ENCODE measurements at regions not wholly inside any gene's neighbourhood (a gene's known extent, or its start where the extent isn't known, plus 50 kb on each side); places are given as distances from the start of the nearest gene placed in this dataset.
"Not testable (repeated sequence)": the region's sequence is repeated elsewhere in the genome, so short reads cannot be mapped to it uniquely, and the experiment has no call there.

DNA sequence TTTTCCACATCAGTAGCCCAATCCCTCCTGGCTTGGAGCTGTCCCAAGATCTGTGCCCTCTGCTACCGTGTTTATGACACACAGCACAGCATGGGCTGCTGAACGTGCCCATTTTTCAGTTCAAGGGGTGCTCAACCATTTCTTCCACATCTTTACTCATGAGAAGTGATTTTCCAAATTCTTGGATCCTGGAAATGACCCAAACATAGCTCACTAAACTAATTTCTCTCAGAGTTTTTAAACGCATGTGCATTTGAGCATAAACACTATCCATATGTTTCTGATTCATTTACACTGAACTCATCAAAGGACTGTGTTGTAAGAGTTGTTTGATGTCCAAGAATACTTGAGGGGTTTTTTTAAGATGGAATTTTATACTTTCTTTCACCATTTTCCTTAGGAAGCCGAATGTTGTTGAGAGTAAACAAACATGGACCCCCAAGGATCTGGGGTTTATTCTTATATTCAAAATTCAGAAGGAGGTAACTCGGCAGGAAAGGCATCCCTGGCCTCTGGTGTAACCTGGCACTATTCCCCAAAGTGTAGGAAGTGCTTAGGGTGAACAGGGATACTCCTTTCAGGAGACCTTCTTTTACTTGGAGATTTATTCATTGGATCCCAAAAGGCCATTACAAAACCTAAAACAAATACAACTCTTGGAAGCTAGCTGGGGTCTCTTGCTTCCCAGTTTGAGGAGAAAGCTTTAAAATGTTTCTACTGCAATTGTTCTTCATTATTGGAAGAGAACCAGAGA is 215.0 kb downstream of the BMP4 start:
- no peaks in the 10 kb centered on the region for H3K4me1 ChIP-seq (ENCODE audit: insufficient read depth)
- WGBS: 64% methylated on average over 5 of the region's 5 CpGs

GRCh38 chr14:53740570-53740969 is 216.1 kb downstream of the BMP4 start:
- DNase-seq (ENCODE audit: extremely low spot score): no peak
- no peaks in the 10 kb centered on the region for H3K4me1 ChIP-seq (ENCODE audit: insufficient read depth)
- H3K27ac ChIP-seq (ENCODE audit: low read depth): no peak overlapping the region
- H3K4me3 ChIP-seq (ENCODE audit: low read depth, low read length): no peak overlapping the region
- H3K36me3 ChIP-seq (ENCODE audit: insufficient read depth): no peaks in the 10 kb centered on the region

More for the DNA sequence above, 215.0 kb downstream of the BMP4 start:
- Histone ChIP-seq H3K27ac (ENCODE audit: low read depth) (no peak overlapping the region), H3K36me3 (ENCODE audit: insufficient read depth) (no peaks in the 10 kb centered on the region), H3K4me3 (ENCODE audit: low read depth, low read length) (no peak overlapping the region)
- no peak for DNase-seq (ENCODE audit: extremely low spot score)

- 52% methylated on average over 2 of the region's 2 CpGs for WGBS
These were observed 220.7 kb downstream of the BMP4 start for GRCh38 chr14:53735916-53736315.

DNA sequence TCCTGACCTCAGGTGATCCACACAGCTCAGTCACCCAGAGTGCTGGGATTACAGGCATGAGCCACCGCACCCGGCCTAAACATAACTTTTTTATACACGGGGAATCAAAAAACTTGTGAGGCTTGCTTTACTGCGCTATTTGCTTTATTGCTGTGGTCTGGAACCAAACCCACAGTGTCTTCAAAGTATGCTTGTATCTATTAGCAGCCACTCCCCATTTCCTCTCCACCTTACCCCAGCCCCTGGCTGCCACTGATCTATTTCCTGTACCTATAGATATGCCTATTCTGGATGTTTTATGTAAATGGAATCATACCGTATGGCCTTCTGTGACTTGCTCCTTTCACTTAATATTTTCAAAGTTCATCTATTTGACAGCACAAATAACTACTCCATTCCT is 233.4 kb downstream of the BMP4 start:
- Histone ChIP-seq H3K4me1 (ENCODE audit: insufficient read depth) (no peaks in the 10 kb centered on the region), H3K36me3 (ENCODE audit: insufficient read depth) (no peaks in the 10 kb centered on the region), H3K27ac (ENCODE audit: low read depth) (no peak overlapping the region), H3K4me3 (ENCODE audit: low read depth, low read length) (no peak overlapping the region)
- no peak for DNase-seq (ENCODE audit: extremely low spot score)
- 97% methylated on average over 5 of the region's 5 CpGs for WGBS

More at GRCh38 chr14:53735916-53736315, 220.7 kb downstream of the BMP4 start:
- DNase-seq (ENCODE audit: extremely low spot score): no peak
- Histone ChIP-seq H3K4me1 (ENCODE audit: insufficient read depth) (no peaks in the 10 kb centered on the region), H3K4me3 (ENCODE audit: low read depth, low read length) (no peak overlapping the region), H3K36me3 (ENCODE audit: insufficient read depth) (no peaks in the 10 kb centered on the region), H3K27ac (ENCODE audit: low read depth) (no peak overlapping the region)

- Histone ChIP-seq H3K4me3 (ENCODE audit: low read depth, low read length) (no peak overlapping the region), H3K27ac (ENCODE audit: low read depth) (no peak overlapping the region), H3K4me1 (ENCODE audit: insufficient read depth) (no peaks in the 10 kb centered on the region), H3K36me3 (ENCODE audit: insufficient read depth) (no peaks in the 10 kb centered on the region)
- DNase-seq (ENCODE audit: extremely low spot score): no peak
- 39% methylated on average over 1 of the region's 1 CpG for WGBS
These were observed 237.1 kb downstream of the BMP4 start for GRCh38 chr14:53719536-53719935.

GRCh38 chr14:53716578-53716977 is 240.0 kb downstream of the BMP4 start:
- DNase-seq (ENCODE audit: extremely low spot score): no peak
- Histone ChIP-seq H3K4me1 (ENCODE audit: insufficient read depth) (no peaks in the 10 kb centered on the region), H3K4me3 (ENCODE audit: low read depth, low read length) (no peak overlapping the region), H3K36me3 (ENCODE audit: insufficient read depth) (no peaks in the 10 kb centered on the region), H3K27ac (ENCODE audit: low read depth) (no peak overlapping the region)
- WGBS: 48% methylated on average over 6 of the region's 6 CpGs

DNA sequence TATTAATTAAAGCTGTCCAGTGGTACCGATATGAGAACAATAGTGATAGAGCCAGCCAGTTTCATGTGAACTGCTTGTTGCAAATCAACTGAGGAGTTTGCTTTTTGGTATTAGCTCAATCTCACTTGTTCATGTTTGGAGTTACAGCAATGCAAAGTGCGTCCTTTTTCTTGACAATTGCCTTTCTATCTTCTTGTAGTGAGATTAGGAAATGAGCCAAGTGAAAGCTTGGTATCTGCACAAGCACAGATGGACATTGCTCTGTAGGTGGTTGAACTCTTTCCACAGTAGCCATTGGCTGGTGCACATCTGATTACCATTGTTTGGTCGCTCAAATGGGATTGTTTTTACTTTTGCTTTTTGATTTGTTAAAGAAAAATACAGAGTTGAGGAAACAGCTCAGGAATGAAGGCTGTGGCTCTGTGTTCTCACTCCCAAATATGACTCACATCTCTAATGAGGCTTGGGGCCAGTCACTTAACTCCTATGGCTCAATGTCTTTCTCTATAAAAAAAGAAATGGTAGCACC is 241.4 kb downstream of the BMP4 start:
- Histone ChIP-seq H3K36me3 (ENCODE audit: insufficient read depth) (no peaks in the 10 kb centered on the region), H3K4me3 (ENCODE audit: low read depth, low read length) (peak overlapping the region; percentile 5), H3K4me1 (ENCODE audit: insufficient read depth) (no peaks in the 10 kb centered on the region), H3K27ac (ENCODE audit: low read depth) (no peak overlapping the region)
- no peak for DNase-seq (ENCODE audit: extremely low spot score)
- 25% methylated on average over 3 of the region's 3 CpGs for WGBS

GRCh38 chr14:53714495-53715192 is 242.0 kb downstream of the BMP4 start:
- no peak overlapping the region for H3K27ac ChIP-seq (ENCODE audit: low read depth)
- WGBS: 9% methylated on average over 5 of the region's 5 CpGs
- no peaks in the 10 kb centered on the region for H3K4me1 ChIP-seq (ENCODE audit: insufficient read depth)
- no peak overlapping the region for H3K4me3 ChIP-seq (ENCODE audit: low read depth, low read length)
- no peaks in the 10 kb centered on the region for H3K36me3 ChIP-seq (ENCODE audit: insufficient read depth)
- DNase-seq (ENCODE audit: extremely low spot score): peak; percentile 46

DNA sequence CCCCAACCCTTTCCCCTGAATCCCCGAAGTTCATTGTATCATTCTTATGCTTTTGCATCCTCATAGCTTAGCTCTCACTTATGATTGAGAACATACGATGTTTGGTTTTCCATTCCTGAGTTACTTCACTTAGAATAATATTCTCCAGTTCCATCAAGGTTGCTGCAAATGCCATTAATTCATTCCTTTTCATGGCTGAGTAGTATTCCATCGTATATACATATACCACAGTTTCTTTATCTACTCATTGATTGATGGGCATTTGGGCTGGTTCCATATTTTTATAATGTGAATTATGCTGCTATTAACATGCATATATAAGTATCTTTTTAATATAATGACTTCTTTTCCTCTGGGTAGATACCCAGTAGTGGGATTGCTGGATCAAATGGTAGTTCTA is 243.7 kb downstream of the BMP4 start:
- not testable (repeated sequence) for H3K36me3 ChIP-seq (ENCODE audit: insufficient read depth); DNase-seq (ENCODE audit: extremely low spot score); H3K4me1 ChIP-seq (ENCODE audit: insufficient read depth); H3K27ac ChIP-seq (ENCODE audit: low read depth); H3K4me3 ChIP-seq (ENCODE audit: low read depth, low read length)
- 96% methylated on average over 3 of the region's 3 CpGs for WGBS

DNA sequence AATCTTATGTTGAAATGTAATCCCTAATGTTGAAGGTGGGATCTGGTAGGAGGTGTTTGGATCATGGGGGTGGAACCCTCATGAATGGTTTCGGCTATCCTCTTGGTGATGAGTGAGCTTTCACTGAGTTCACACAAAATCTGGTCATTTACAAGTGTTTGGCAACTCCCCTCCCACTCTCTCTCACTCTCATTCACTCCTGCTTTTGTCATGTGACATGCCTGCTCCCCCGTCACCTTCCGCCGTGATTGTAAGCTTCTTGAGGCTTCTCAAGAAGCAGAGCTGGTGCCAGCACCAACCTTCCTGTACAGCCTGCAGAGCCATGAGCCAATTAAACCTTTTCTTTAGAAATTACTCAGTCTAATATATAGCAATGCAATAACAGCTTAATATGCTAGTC is 245.4 kb downstream of the BMP4 start:
- DNase-seq (ENCODE audit: extremely low spot score): no peak
- no peaks in the 10 kb centered on the region for H3K4me1 ChIP-seq (ENCODE audit: insufficient read depth)
- no peaks in the 10 kb centered on the region for H3K36me3 ChIP-seq (ENCODE audit: insufficient read depth)
- no peak overlapping the region for H3K4me3 ChIP-seq (ENCODE audit: low read depth, low read length)
- no peak overlapping the region for H3K27ac ChIP-seq (ENCODE audit: low read depth)
- WGBS: 88% methylated on average over 4 of the region's 4 CpGs

- DNase-seq (ENCODE audit: extremely low spot score): no peak
- Histone ChIP-seq H3K4me1 (ENCODE audit: insufficient read depth) (no peaks in the 10 kb centered on the region), H3K4me3 (ENCODE audit: low read depth, low read length) (no peak overlapping the region), H3K36me3 (ENCODE audit: insufficient read depth) (no peaks in the 10 kb centered on the region), H3K27ac (ENCODE audit: low read depth) (no peak overlapping the region)
- WGBS: 87% methylated on average over 4 of the region's 4 CpGs
These were observed 246.0 kb downstream of the BMP4 start for GRCh38 chr14:53710615-53711014.

DNA sequence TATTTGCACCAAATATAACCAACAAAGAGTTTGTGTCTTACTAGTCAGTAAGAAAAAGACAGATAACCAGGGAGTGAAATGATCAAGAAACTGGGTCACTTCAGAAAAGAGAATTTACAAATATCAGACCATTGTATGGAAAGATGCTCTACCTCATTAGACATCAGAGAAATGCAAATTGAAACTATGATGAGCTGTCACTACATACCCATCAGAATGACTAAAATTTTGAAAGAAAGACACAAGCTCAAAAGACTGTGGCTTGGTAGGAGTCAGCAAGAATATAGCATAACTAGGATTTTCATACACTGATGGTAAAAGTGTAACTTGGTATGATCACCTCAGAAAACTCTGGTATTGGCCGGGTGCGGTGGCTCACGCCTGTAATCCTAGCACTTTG is 247.2 kb downstream of the BMP4 start:
- Histone ChIP-seq H3K4me1 (ENCODE audit: insufficient read depth) (no peaks in the 10 kb centered on the region), H3K4me3 (ENCODE audit: low read depth, low read length) (no peak overlapping the region), H3K27ac (ENCODE audit: low read depth) (no peak overlapping the region), H3K36me3 (ENCODE audit: insufficient read depth) (no peaks in the 10 kb centered on the region)
- 100% methylated on average over 3 of the region's 3 CpGs for WGBS
- no peak for DNase-seq (ENCODE audit: extremely low spot score)

DNA sequence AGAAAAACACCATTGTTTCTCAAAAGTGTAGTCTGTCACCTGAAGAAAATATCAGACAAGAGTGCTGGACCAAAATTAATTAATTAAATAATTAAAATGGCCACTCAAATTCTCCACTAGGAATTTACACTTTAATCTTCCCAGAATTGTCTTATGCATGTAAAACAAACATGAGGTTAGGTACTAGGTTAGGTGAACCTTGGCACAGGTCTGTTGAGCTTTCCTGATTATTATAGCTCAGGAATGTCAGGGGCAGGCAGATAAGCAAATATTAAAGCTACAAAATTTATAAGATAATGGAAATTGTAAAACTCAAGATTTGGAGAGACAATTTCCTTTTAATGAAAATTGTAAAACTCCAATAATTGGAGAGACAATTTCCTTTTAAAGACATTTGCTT is 253.2 kb downstream of the BMP4 start:
- Histone ChIP-seq H3K4me1 (ENCODE audit: insufficient read depth) (no peaks in the 10 kb centered on the region), H3K27ac (ENCODE audit: low read depth) (no peak overlapping the region), H3K4me3 (ENCODE audit: low read depth, low read length) (no peak overlapping the region), H3K36me3 (ENCODE audit: insufficient read depth) (no peaks in the 10 kb centered on the region)
- no peak for DNase-seq (ENCODE audit: extremely low spot score)

GRCh38 chr14:53701108-53701875 is 255.3 kb downstream of the BMP4 start:
- no peak overlapping the region for H3K4me3 ChIP-seq (ENCODE audit: low read depth, low read length)
- no peaks in the 10 kb centered on the region for H3K4me1 ChIP-seq (ENCODE audit: insufficient read depth)
- H3K27ac ChIP-seq (ENCODE audit: low read depth): no peak overlapping the region
- H3K36me3 ChIP-seq (ENCODE audit: insufficient read depth): no peaks in the 10 kb centered on the region
- no peak for DNase-seq (ENCODE audit: extremely low spot score)
- WGBS: 74% methylated on average over 3 of the region's 3 CpGs

Data from urinary bladder (tissue), 3 donors.